ENCODE measurements at regions not wholly inside any gene's neighbourhood (a gene's known extent, or its start where the extent isn't known, plus 50 kb on each side); places are given as distances from the start of the nearest gene placed in this dataset.
"Not testable (repeated sequence)": the region's sequence is repeated elsewhere in the genome, so short reads cannot be mapped to it uniquely, and the experiment has no call there.

- DNase-seq: no peak
Observed at GRCh38 chr4:103842076-103842475, 122.3 kb upstream of the TACR3 start.

GRCh38 chr4:103810308-103810707 lies 90.5 kb upstream of the TACR3 start:
- not testable (repeated sequence) for DNase-seq

GRCh38 chr4:103802766-103803165 lies 83.0 kb upstream of the TACR3 start:
- DNase-seq: no peak

GRCh38 chr4:103787057-103787456 lies 67.3 kb upstream of the TACR3 start:
- no peak for DNase-seq

GRCh38 chr4:103786593-103786992 lies 66.8 kb upstream of the TACR3 start:
- no peak for DNase-seq

- DNase-seq: peak; percentile 49
Observed at GRCh38 chr4:103786014-103786413, 66.2 kb upstream of the TACR3 start.

GRCh38 chr4:103778221-103778620 lies 58.4 kb upstream of the TACR3 start:
- no peak for DNase-seq

- no peak for DNase-seq
Observed at GRCh38 chr4:103774326-103774825, 54.6 kb upstream of the TACR3 start.

- no peak for DNase-seq
Observed at GRCh38 chr4:103773691-103774231, 54.0 kb upstream of the TACR3 start.

Measured in dermis blood vessel endothelial cell (primary cell).